Liver (tissue), 8 donors: ENCODE measurements at regions not wholly inside any gene's neighbourhood (a gene's known extent, or its start where the extent isn't known, plus 50 kb on each side); places are given as distances from the start of the nearest gene placed in this dataset.

Source experiments
- DNase-seq: peaks from one replicate; pipeline ENCODE4 v3.0.0-alpha.2; 2017; ENCODE audit warnings: low spot score
- H3K27ac ChIP-seq, 2 donors: one replicate each; pipeline ENCODE4 v1.7.0; 2013; ENCODE audit warnings: inconsistent platforms in 2 of 2, low read length in 2 of 2, control low read depth in 1 of 2, low read depth in 1 of 2, mild to moderate bottlenecking in 1 of 2
- H3K27me3 ChIP-seq, 4 donors: one replicate each; pipeline versions ENCODE4 v1.6.1 to v1.7.0; 2013; ENCODE audit warnings: low read length in 3 of 4, inconsistent platforms in 1 of 4, mild to moderate bottlenecking in 1 of 4, moderate library complexity in 1 of 4; ENCODE audit not compliant: control insufficient read depth in 4 of 4, insufficient read depth in 4 of 4
- H3K36me3 ChIP-seq, 4 donors: one replicate each; pipeline versions ENCODE4 v1.6.1 to v1.7.0; 2013; ENCODE audit warnings: low read length in 3 of 4, mild to moderate bottlenecking in 3 of 4, low read depth in 1 of 4, moderate library complexity in 1 of 4; ENCODE audit not compliant: control insufficient read depth in 4 of 4, insufficient read depth in 3 of 4
- H3K4me1 ChIP-seq, 4 donors: one replicate each; pipeline versions ENCODE4 v1.6.1 to v1.7.0; 2013; ENCODE audit warnings: low read length in 3 of 4, mild to moderate bottlenecking in 3 of 4, moderate library complexity in 1 of 4; ENCODE audit not compliant: control insufficient read depth in 4 of 4, insufficient read depth in 4 of 4
- H3K4me3 ChIP-seq, 3 donors: one replicate each; pipeline versions ENCODE4 v1.6.1 to v1.7.0; 2013; ENCODE audit warnings: low read length in 3 of 3, control low read depth in 1 of 3, low read depth in 1 of 3, mild to moderate bottlenecking in 1 of 3
- H3K9ac ChIP-seq, 2 donors: one replicate each; pipeline ENCODE4 v1.7.0; 2013; ENCODE audit warnings: low read length in 2 of 2, mild to moderate bottlenecking in 2 of 2, moderate library complexity in 2 of 2, control low read depth in 1 of 2, low read depth in 1 of 2
- H3K9me3 ChIP-seq, 4 donors: one replicate each; pipeline versions ENCODE4 v1.6.1 to v1.7.0; 2013; ENCODE audit warnings: low read length in 3 of 4; ENCODE audit not compliant: control insufficient read depth in 4 of 4
- ATF3 ChIP-seq: IDR thresholded peaks from 2 replicates; pipeline ENCODE4 v1.6.1; 2016; ENCODE audit warnings: antibody characterized with exemption
- CTCF ChIP-seq: fragments of 150-350 bp; IDR thresholded peaks from 2 replicates; pipeline ENCODE4 v1.5.1; 2017; ENCODE audit warnings: improper control_type of control experiment, low read depth, low read length; ENCODE audit not compliant: missing input control
- EGR1 ChIP-seq, 2 donors: IDR thresholded peaks; 2 replicates each; pipeline ENCODE4 v1.6.1; 2016 to 2018; ENCODE audit warnings: antibody characterized with exemption in 2 of 2, low read depth in 2 of 2
- FOXA1 ChIP-seq: IDR thresholded peaks from 2 replicates; pipeline ENCODE4 v1.6.1; 2016; ENCODE audit warnings: antibody characterized with exemption
- HNF4G ChIP-seq: IDR thresholded peaks from 2 replicates; pipeline ENCODE4 v1.6.1; 2016; ENCODE audit warnings: antibody characterized with exemption
- MAX ChIP-seq: IDR thresholded peaks from 2 replicates; pipeline ENCODE4 v1.6.1; 2016; ENCODE audit warnings: antibody characterized with exemption
- REST ChIP-seq: IDR thresholded peaks from 2 replicates; pipeline ENCODE4 v1.6.1; 2016; ENCODE audit warnings: antibody characterized with exemption, mild to moderate bottlenecking
- SP1 ChIP-seq: IDR thresholded peaks from 2 replicates; pipeline ENCODE4 v1.6.1; 2018; ENCODE audit warnings: antibody characterized with exemption, mild to moderate bottlenecking
- YY1 ChIP-seq: IDR thresholded peaks from 2 replicates; pipeline ENCODE4 v1.6.1; 2016; ENCODE audit warnings: antibody characterized with exemption, mild to moderate bottlenecking
- WGBS: extraction: QIAGEN DNeasy Blood & Tissue Kit; methylation state at CpG from one replicate; pipeline ENCODE4 v1.1.7; 2013; 5-methylcytosine and 5-hydroxymethylcytosine counted together
- donor health status: healthy.
- donor health status: healthy.
- donor health status: healthy.
- donor health status: healthy.
- donor health status: healthy.

GRCh38 chr11:134532921-134533421 is 120.9 kb upstream of the B3GAT1 start:
- no peak for DNase-seq

More at GRCh38 chr11:134532921-134533421, 120.9 kb upstream of the B3GAT1 start:
- H3K27me3 ChIP-seq: no peaks in the 10 kb centered on the region
- 91% methylated on average over 13 of the region's 13 CpGs for whole genome bisulfite sequencing
- H3K9ac ChIP-seq: no peak overlapping the region
- TF ChIP-seq REST (no peak), SP1 (no peak), FOXA1 (no peak), MAX (no peak), YY1 (no peak), HNF4G (no peak), EGR1 (IDR thresholded peaks at IDR 0.05; ENCODE audit: low read depth in 2 of 2) (no peak), ATF3 (no peak), CTCF (no peak)
- H3K27ac ChIP-seq: no peak overlapping the region
- H3K4me3 ChIP-seq: no peak overlapping the region
- no peaks in the 10 kb centered on the region for H3K9me3 ChIP-seq
- H3K4me1 ChIP-seq: no peaks in the 10 kb centered on the region
- H3K36me3 ChIP-seq: no peaks in the 10 kb centered on the region
